ENCODE measurements at regions not wholly inside any gene's neighbourhood (a gene's known extent, or its start where the extent isn't known, plus 50 kb on each side); places are given as distances from the start of the nearest gene placed in this dataset.
"Not testable (repeated sequence)": the region's sequence is repeated elsewhere in the genome, so short reads cannot be mapped to it uniquely, and the experiment has no call there.

DNA sequence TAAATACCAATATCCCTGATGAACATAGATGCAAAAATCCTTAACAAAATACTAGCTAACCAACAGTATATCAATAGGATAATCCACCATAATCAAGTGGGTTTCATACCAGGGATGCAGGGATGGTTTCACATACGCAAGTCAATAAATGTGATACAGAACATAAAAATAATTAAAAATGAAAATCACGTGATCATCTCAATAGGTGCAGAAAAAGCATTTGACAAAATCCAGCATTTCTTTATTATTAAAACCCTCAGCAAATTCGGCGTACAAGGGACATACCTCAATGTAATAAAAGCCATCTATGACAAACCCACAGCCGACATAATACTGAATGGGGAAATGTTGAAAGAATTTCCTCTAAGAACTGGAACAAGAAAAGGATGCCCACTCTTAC, 793.5 kb downstream of the NR4A2 start:
- DNase-seq (ENCODE audit: low spot score) = not testable (repeated sequence)

DNA sequence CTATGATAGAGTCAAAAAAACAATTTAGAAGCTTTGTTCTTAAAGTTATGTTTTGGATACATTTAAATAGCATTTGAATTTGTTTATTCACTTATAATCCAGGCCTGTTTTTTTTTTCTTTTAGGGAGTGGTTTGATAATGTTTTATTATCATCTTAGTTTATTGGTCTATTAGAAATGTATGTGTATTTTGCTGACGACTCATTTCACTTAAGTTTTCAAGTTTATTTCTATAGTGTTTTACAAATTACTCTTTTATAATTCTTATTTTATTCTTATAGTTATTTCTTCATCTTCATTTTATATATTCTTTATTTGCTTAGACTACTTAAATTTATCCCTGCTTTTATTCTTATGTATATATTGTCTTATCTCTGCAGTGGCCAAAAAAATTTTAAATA, 804.5 kb downstream of the NR4A2 start:
- no peak for DNase-seq (ENCODE audit: low spot score)

GRCh38 chr2:155525199-155525598, 807.3 kb downstream of the NR4A2 start:
- no peak for DNase-seq (ENCODE audit: low spot score)

GRCh38 chr2:155519529-155520130, 812.9 kb downstream of the NR4A2 start:
- DNase-seq (ENCODE audit: low spot score) = no peak

DNA sequence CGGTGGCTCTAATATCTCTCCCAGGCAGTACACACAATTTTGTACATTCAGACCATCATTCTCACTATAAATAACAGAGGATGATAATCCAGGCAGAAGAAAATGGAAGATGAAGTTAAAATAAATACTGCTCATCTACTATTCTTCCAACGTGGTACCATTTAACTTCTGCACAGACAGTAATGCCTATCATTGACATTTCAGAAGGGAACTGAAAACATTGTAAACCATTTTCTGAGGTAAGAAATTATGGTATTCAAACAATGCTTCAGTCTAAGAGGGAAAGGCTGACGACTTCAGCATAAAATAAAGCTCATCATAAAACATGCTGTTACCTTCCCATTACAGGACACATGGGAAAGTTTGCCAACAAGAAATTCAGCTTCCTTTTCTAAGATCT, 814.4 kb downstream of the NR4A2 start:
- DNase-seq (ENCODE audit: low spot score) = no peak

DNA sequence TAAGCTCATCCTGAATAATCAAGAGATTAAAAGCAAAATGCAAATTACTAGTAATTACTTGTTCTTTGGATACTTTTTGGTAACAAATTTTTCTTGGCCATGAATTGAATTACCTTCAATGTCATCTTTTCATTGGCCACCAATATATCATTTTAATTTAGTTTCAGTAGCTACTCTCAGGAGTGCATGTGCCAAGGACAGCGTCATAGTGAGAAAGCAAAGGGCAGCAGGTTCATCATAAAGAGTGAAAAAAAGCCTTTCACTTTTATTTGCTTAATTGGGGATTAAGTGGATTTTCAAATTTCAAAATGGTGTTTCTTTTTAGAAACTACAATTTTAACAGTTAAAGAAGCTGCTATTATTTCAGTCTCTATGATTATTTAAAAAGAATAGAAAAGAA, 815.2 kb downstream of the NR4A2 start:
- no peak for DNase-seq (ENCODE audit: low spot score)

GRCh38 chr2:155513248-155513647, 814.8 kb downstream of the KCNJ3 start:
- no peak for DNase-seq (ENCODE audit: low spot score)

DNA sequence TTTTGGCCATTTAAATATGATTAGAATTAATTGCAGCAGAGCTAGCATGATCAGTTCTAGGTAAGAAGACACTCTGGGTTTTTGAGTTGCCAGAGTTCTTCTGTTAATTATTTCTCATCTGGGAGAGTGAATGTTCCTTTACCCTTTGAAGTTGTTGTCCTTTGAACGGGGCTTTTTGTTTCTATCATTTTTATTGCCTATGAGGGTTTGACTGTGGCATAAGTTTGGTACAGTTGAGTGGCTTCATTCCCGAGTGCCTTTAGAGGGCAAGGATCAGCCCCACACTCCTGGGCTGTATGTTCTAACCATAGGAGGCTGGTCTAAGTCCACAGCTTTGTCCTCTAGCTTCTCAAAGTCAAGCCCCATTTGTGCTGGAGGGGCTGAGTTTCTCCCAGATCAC, 804.3 kb downstream of the KCNJ3 start:
- DNase-seq (ENCODE audit: low spot score) = no peak

- DNase-seq (ENCODE audit: low spot score) = no peak
Measured at GRCh38 chr2:155498106-155498505, 799.6 kb downstream of the KCNJ3 start.

DNA sequence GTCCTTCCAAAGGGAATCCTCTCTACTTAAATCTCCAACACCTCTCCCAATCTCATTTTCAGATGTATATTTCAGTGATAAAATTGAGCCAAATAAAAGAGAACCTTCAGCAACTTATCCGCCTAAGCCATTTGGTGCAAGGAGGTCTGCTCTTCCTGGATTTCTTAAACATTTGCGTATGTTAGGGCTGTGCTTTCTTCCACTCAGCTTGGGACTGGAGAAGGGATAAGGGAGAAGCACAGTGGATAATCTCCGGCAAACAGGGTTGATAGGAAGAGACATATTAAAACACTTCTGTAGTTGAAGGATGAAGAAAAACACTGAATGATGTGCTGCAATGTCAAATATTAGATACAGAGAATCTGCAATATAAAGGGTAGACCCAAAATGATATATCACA, 796.2 kb downstream of the KCNJ3 start:
- no peak for DNase-seq (ENCODE audit: low spot score)

DNA sequence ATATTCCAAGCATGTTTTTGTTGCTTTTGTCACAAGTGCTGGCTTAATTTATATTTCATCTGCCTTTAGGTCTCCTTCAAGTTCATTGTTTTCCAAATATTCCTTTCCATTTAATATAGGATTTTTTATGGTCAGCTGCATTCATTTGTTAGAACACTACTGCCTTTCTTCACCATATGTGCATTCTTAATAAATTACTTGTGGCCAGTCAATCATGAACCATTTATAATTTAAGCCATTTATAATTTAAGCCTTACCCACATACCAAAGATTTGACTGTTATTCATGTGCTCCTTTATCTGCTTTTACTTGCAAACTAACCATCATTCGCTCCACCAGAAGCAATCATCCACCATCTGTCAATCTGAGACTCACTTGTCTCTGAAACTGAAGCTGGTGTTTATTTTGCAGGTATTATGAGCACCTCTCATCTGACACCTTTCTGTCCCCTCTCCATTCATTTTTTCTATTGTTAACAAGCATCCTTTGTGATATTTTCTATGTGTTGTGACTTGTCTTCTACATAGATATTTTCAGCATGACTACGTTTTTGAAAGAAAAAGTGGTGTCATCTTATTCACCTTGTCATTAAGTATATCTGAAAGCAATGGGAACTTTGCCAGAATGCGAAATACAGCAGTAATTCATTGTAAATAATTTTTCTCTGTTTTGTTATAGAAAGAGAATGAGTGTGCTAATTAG, 786.8 kb downstream of the KCNJ3 start:
- DNase-seq (ENCODE audit: low spot score) = no peak

DNA sequence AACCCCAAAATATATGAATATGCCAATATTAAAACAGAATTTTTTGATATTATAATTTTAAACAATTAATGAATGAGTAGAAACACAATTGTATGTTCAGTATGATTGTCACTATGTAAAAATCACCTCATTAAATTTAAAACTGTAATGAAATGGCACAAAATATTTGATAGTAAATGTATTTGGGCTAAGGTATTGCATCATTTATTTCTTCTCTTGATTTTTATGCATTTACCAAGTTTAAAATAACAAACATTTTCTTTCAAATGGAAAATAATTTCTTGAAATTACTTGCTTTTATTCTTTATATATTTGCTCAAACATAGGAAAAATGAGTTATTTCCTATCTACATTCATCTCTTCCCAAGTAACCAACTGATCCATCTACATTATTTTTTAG, 782.6 kb downstream of the KCNJ3 start:
- DNase-seq (ENCODE audit: low spot score) = no peak

DNA sequence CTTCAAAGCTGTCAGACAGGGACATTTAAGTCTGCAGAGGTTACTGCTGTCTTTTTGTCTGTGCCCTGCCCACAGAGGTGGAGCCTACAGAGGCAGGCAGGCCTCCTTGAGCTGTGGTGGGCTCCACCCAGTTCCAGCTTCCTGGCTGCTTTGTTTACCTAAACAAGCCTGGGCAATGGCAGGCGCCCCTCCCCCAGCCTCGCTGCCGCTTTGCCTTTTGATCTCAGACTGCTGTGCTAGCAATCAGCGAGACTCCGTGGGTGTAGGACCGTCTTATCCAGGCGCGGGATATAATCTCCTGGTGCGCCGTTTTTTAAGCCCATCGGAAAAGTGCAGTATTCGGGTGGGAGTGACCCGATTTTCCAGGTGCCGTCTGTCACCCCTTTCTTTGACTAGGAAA, 773.5 kb downstream of the KCNJ3 start:
- DNase-seq (ENCODE audit: low spot score) = not testable (repeated sequence)

GRCh38 chr2:155456222-155456621, 757.7 kb downstream of the KCNJ3 start:
- no peak for DNase-seq (ENCODE audit: low spot score)

- peak; percentile 17 for DNase-seq (ENCODE audit: low spot score)
Measured at GRCh38 chr2:155442755-155443372, 744.4 kb downstream of the KCNJ3 start.

GRCh38 chr2:155442088-155442487, 743.6 kb downstream of the KCNJ3 start:
- DNase-seq (ENCODE audit: low spot score) = no peak

- DNase-seq (ENCODE audit: low spot score) = no peak
Measured at GRCh38 chr2:155431004-155431507, 732.6 kb downstream of the KCNJ3 start.

DNA sequence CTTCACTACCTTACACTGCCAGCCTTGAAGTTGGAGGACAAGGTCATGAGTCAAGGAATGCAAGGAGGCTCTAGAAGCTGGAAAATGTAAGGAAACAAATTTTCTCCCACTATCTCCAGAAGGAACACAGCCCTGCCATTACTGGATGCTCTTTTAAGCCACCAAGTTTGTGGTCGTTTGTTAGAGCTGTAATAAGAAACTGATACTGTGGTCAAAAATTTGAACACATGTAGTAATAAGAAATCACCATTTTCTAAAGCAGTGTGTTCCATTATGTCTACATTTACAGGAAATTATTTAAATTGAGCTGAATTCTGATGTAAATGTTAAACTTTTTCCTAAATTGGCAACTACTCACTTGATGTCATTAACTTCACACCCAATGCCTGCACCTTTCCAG, 729.0 kb downstream of the KCNJ3 start:
- DNase-seq (ENCODE audit: low spot score) = no peak

DNA sequence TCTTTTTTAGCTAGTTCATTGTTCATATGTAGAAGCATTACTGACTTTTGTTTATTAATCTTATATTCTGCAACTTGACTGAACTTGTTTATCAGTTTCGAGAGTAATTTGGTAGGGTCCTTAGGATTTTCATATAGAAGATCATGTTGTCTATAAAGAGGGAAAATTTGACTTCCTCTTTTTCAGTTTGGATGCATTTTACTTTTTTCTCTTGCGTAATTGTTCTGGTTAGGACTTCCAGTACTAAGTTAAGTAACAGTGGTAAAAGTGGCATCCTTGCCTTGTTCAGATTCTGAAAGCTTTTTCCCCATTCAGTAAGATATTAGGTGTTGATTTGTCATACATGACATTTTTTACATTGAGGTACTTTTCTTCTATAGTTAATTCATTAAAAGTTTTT, 726.0 kb downstream of the KCNJ3 start:
- no peak for DNase-seq (ENCODE audit: low spot score)

DNA sequence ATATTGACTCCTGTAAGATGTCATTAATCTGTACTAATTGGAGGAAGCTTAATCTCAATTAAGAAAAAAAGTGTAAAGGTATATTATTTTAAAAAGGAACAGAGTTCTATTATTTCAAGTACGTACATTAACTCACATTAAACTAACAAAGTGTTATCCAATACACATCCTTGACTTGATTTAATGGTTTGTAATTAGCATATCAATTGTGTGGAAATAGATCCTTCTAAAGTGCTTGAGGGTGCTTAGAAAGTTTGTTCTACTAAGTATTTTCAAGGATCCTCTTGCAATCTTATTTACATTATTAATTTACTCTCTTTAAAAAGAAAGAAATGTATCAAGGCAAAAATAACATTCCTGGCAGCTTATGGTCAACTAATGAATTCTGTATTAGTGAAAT, 720.3 kb downstream of the KCNJ3 start:
- DNase-seq (ENCODE audit: low spot score) = no peak

DNA sequence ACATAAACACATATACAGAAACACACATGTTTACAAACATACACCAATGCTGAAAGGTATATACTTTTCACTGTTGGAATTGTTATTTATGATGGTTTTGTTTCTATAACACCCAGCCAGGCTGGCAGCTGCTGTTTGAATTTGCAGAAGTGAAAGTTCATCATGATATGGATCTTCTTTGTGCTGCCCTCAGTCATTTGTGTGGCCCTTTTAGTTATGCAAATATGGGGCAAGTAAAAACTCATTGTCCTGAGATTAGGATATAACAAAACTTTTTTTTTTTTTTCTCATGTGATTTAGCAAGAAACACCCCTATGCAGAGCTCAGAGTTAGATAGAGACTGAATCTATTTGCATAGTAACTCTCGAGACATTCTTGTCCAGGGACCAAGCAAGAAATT, 714.1 kb downstream of the KCNJ3 start:
- no peak for DNase-seq (ENCODE audit: low spot score)

DNA sequence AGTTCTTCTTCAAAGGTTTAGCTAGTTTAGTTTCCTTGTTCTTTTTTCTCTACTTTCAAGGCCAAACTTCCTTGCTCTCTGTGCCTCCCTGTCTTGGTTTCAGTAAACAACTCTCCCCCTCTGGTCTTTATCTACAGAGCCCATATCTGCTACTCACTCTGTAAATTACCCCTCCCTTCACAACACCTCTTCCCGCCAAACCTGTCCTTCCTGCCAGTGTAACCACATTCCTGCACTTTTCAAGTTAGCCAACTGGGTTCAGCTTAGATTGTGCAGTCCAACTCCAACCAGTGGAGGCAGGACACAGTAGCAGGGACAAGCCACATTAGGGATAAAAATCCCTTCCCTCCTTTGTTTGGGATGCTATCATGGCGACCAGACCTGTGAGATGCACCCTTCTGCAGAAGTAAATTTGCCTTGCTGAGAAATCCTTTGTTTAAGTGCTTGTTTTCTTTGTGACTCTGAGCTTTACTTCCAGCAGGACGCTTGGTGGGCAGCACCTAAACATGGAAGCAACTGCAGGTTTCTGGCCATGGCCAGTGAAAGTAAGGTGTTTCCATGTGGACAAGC, 706.0 kb downstream of the KCNJ3 start:
- no peak for DNase-seq (ENCODE audit: low spot score)

DNA sequence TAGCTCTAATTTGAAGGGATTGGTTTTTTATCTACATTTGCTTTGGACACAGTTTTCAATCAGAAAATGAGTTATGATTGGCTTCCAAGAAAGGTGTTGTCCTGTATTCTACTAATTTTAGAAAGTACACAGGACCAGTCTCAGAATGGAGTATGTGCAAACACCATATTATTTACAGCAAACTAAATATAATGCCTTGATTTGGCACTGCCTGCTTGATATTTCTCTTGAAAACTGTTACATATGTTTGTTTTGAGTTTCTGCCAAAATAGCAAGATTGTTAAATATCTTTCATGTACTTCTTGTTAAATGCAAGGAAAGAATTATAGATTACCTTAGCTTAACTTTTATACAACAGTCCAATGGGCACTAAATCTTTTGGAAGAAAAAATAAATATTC, 694.9 kb downstream of the KCNJ3 start:
- no peak for DNase-seq (ENCODE audit: low spot score)
